ENCODE measurements at regions not wholly inside any gene's neighbourhood (a gene's known extent, or its start where the extent isn't known, plus 50 kb on each side); places are given as distances from the start of the nearest gene placed in this dataset.

GRCh38 chr7:84317536-84317935 lies 122.9 kb upstream of the SEMA3A start:
- no peaks in the 10 kb centered on the region for H3K9me3 ChIP-seq (ENCODE audit: control insufficient read depth in 2 of 3, insufficient read depth in 1 of 3, low read length in 3 of 3)
- H3K4me3 ChIP-seq (ENCODE audit: low read length in 3 of 3), result no peak overlapping the region
- intact Hi-C loops (cut with DNase I), result no loop called here
- no peak overlapping the region for H3K27ac ChIP-seq (ENCODE audit: low read depth in 2 of 2, low read length in 2 of 2)
- H3K27me3 ChIP-seq (ENCODE audit: control insufficient read depth, insufficient read depth, low read length), result no peaks in the 10 kb centered on the region
- DNase-seq, result no peak
- no peak for FAIRE-seq
- no peak overlapping the region for H3K9ac ChIP-seq (ENCODE audit: low read length in 3 of 3)
- no peaks in the 10 kb centered on the region for H3K4me1 ChIP-seq (ENCODE audit: control insufficient read depth in 2 of 3, insufficient read depth in 2 of 3, low read depth in 1 of 3, low read length in 3 of 3)
- TF ChIP-seq, protein P1, sequence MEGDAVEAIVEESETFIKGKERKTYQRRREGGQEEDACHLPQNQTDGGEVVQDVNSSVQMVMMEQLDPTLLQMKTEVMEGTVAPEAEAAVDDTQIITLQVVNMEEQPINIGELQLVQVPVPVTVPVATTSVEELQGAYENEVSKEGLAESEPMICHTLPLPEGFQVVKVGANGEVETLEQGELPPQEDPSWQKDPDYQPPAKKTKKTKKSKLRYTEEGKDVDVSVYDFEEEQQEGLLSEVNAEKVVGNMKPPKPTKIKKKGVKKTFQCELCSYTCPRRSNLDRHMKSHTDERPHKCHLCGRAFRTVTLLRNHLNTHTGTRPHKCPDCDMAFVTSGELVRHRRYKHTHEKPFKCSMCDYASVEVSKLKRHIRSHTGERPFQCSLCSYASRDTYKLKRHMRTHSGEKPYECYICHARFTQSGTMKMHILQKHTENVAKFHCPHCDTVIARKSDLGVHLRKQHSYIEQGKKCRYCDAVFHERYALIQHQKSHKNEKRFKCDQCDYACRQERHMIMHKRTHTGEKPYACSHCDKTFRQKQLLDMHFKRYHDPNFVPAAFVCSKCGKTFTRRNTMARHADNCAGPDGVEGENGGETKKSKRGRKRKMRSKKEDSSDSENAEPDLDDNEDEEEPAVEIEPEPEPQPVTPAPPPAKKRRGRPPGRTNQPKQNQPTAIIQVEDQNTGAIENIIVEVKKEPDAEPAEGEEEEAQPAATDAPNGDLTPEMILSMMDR (IDR thresholded peaks at IDR 0.05; ENCODE audit: borderline replicate concordance, extremely low read depth, insufficient read depth), result no peak
- H3K36me3 ChIP-seq (ENCODE audit: control insufficient read depth in 2 of 3, insufficient read depth in 3 of 3, low read length in 3 of 3), result no peaks in the 10 kb centered on the region

- H3K27ac ChIP-seq (ENCODE audit: low read depth in 2 of 2, low read length in 2 of 2), result no peak overlapping the region
- H3K9me3 ChIP-seq (ENCODE audit: control insufficient read depth in 2 of 3, insufficient read depth in 1 of 3, low read length in 3 of 3), result no peaks in the 10 kb centered on the region
- H3K4me3 ChIP-seq (ENCODE audit: low read length in 3 of 3), result no peak overlapping the region
- DNase-seq (no peak), FAIRE-seq (no peak)
- intact Hi-C loops (cut with DNase I), result no loop called here
- no peaks in the 10 kb centered on the region for H3K4me1 ChIP-seq (ENCODE audit: control insufficient read depth in 2 of 3, insufficient read depth in 2 of 3, low read depth in 1 of 3, low read length in 3 of 3)
- H3K36me3 ChIP-seq (ENCODE audit: control insufficient read depth in 2 of 3, insufficient read depth in 3 of 3, low read length in 3 of 3), result no peaks in the 10 kb centered on the region
- H3K9ac ChIP-seq (ENCODE audit: low read length in 3 of 3), result no peak overlapping the region
- H3K27me3 ChIP-seq (ENCODE audit: control insufficient read depth, insufficient read depth, low read length), result no peaks in the 10 kb centered on the region
- TF ChIP-seq, protein P1 (IDR thresholded peaks at IDR 0.05; ENCODE audit: borderline replicate concordance, extremely low read depth, insufficient read depth), result no peak
Observed at GRCh38 chr7:84314263-84314662, 119.7 kb upstream of the SEMA3A start.

DNA sequence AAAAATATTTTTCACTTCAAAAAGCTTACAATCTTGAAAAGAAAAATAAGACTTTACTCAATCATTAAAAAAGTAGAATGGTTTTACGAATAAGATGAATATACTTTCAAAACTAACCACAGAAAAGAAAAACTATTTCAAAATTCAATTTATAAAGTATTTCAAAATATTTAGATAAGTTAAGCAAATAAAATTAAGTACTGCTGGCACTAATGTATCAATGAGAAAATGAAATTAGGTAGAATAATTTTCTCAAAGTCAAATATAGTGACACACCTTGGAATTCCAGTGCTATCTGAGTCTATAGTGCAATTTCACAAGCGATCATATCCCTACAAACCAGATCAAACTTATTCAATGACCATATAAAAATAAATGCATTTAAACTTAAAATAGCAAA lies 109.8 kb upstream of the SEMA3A start:
- DNase-seq (no peak), FAIRE-seq (peak; percentile 78)
- H3K27me3 ChIP-seq (ENCODE audit: control insufficient read depth, insufficient read depth, low read length), result no peaks in the 10 kb centered on the region
- TF ChIP-seq, protein P1 (IDR thresholded peaks at IDR 0.05; ENCODE audit: borderline replicate concordance, extremely low read depth, insufficient read depth), result no peak
- intact Hi-C loops (cut with DNase I), result no loop called here
- H3K4me3 ChIP-seq (ENCODE audit: low read length in 3 of 3), result no peak overlapping the region
- H3K4me1 ChIP-seq (ENCODE audit: control insufficient read depth in 2 of 3, insufficient read depth in 2 of 3, low read depth in 1 of 3, low read length in 3 of 3), result no peaks in the 10 kb centered on the region
- no peak overlapping the region for H3K27ac ChIP-seq (ENCODE audit: low read depth in 2 of 2, low read length in 2 of 2)
- no peaks in the 10 kb centered on the region for H3K36me3 ChIP-seq (ENCODE audit: control insufficient read depth in 2 of 3, insufficient read depth in 3 of 3, low read length in 3 of 3)
- H3K9me3 ChIP-seq (ENCODE audit: control insufficient read depth in 2 of 3, insufficient read depth in 1 of 3, low read length in 3 of 3), result no peaks in the 10 kb centered on the region
- no peak overlapping the region for H3K9ac ChIP-seq (ENCODE audit: low read length in 3 of 3)

- no peak for DNase-seq
- Histone ChIP-seq H3K9ac (ENCODE audit: low read length in 3 of 3) (no peak overlapping the region), H3K36me3 (ENCODE audit: control insufficient read depth in 2 of 3, insufficient read depth in 3 of 3, low read length in 3 of 3) (no peaks in the 10 kb centered on the region), H3K27me3 (ENCODE audit: control insufficient read depth, insufficient read depth, low read length) (no peaks in the 10 kb centered on the region), H3K4me3 (ENCODE audit: low read length in 3 of 3) (no peak overlapping the region), H3K27ac (ENCODE audit: low read depth in 2 of 2, low read length in 2 of 2) (no peak overlapping the region), H3K4me1 (ENCODE audit: control insufficient read depth in 2 of 3, insufficient read depth in 2 of 3, low read depth in 1 of 3, low read length in 3 of 3) (no peaks in the 10 kb centered on the region), H3K9me3 (ENCODE audit: control insufficient read depth in 2 of 3, insufficient read depth in 1 of 3, low read length in 3 of 3) (no peaks in the 10 kb centered on the region)
- TF ChIP-seq, protein P1 (IDR thresholded peaks at IDR 0.05; ENCODE audit: borderline replicate concordance, extremely low read depth, insufficient read depth), result no peak
- intact Hi-C loops (cut with DNase I), result no loop called here
- no peak for FAIRE-seq
Observed at GRCh38 chr7:84302949-84303348, 108.4 kb upstream of the SEMA3A start.

Data from kidney (tissue), 13 donors.